ENCODE measurements at regions not wholly inside any gene's neighbourhood (a gene's known extent, or its start where the extent isn't known, plus 50 kb on each side); places are given as distances from the start of the nearest gene placed in this dataset.
"Not testable (repeated sequence)": the region's sequence is repeated elsewhere in the genome, so short reads cannot be mapped to it uniquely, and the experiment has no call there.

DNA sequence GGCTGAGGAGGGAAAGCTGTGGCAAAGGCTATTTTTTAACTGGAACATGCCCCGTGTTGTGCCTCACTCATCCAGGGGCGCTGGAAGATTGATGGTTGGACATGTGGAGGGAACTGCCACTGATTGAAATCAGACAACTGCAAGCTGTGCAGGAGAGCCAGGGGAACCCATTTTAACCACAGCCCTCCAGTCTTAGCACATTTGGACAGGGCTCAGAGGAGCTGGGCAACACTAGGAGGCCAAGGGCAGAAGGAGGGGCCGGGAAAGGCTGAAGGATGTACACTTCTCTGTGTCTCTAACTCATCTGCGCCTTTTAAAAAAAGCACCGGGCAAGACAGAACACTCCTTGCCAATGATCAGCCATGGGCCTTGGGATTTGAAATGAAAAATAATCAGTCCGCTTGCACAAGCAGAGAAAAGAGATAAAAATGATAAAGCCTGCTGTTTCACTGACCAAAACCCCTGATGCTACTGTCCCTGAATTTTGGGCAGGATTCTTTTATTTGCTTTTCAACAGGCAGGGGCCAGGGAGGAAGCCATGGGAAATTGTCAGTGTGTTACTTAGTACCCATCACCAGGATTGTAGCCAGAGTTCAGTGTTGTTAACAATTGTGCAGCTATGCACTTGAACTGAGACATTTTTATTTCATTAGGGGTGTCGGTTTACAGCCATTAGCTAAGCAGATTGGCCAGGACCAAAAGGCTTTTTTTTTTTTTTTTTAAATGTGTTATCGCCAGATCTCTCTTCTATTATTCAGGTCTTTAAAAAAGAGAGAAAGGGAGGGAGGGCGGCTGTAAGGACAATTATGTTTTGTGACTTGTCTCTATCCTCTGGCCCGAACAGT is 109.3 kb upstream of the EYA4 start:
- H3K36me3 ChIP-seq (ENCODE audit: control insufficient read depth, low read depth, low read length): no peaks in the 10 kb centered on the region
- H3K27ac ChIP-seq (ENCODE audit: low read length): no peak overlapping the region
- H3K27me3 ChIP-seq (ENCODE audit: control insufficient read depth, insufficient read depth, low read length): no peaks in the 10 kb centered on the region
- H3K9me3 ChIP-seq (ENCODE audit: control insufficient read depth, low read depth, low read length): no peaks in the 10 kb centered on the region
- no peak overlapping the region for H3K9ac ChIP-seq (ENCODE audit: low read length)
- H3K4me3 ChIP-seq (ENCODE audit: low read length): no peak overlapping the region
- no peaks in the 10 kb centered on the region for H3K4me1 ChIP-seq (ENCODE audit: control insufficient read depth, low read depth, low read length)

DNA sequence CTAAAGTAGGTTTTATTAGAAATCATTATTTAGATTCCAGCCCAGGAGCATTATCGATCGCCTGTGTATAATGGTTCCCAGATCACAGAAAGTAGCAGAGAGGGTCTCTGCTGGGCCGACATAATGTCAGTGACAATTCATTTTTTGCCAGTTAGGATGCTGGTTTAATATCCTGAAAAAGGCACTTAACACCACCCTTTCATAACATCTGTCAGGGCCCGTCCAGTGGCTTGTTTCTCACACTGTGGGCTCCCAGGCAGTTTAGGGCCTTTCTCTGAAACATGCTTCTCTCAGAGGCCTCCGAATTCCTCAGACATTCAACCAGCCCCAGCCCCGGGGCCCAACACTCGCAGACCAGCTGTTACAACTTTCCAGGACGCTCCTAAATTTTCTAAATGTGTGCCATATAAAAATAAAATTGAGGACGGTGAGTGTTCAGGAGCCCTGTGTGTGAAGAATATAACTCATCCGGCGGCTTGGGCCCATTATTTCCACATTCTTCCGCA is 108.6 kb upstream of the EYA4 start:
- no peak overlapping the region for H3K4me3 ChIP-seq (ENCODE audit: low read length)
- no peaks in the 10 kb centered on the region for H3K36me3 ChIP-seq (ENCODE audit: control insufficient read depth, low read depth, low read length)

DNA sequence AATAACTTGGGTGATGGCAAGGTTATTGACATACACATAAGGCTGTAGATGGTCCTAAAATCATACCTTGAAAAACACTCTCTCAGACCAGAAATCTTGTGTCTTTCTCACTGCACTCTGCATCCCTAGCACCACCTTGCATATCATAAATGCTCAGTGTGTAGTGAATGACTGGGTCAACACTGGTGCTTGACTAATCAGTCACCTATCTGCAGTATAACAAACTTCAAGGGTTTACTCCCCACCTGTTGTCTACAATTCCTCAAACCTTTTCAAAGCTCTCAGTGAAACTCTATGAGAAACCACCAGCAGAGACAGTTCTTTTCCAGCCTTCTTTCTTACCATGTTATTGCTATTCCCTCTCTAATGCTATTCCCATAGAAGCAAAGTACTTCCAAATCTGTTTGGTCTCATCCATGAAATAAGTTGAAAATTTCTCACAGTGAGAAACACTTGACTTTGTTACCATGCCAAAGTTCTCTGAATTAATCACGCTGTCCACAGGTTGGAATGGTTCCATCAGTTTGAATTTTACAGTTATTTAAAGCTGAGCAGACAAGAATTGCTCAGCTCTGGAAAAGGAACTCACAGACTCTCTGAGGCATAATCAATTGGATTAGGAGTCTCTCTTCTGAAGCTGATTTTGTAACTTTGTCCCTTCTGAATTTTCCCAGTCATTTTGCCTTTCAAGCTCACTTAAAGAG is 104.8 kb upstream of the EYA4 start:
- H3K36me3 ChIP-seq (ENCODE audit: control insufficient read depth, low read depth, low read length): no peaks in the 10 kb centered on the region
- no peaks in the 10 kb centered on the region for H3K4me1 ChIP-seq (ENCODE audit: control insufficient read depth, low read depth, low read length)
- no peaks in the 10 kb centered on the region for H3K9me3 ChIP-seq (ENCODE audit: control insufficient read depth, low read depth, low read length)
- H3K4me3 ChIP-seq (ENCODE audit: low read length): no peak overlapping the region
- no peaks in the 10 kb centered on the region for H3K27me3 ChIP-seq (ENCODE audit: control insufficient read depth, insufficient read depth, low read length)
- H3K9ac ChIP-seq (ENCODE audit: low read length): no peak overlapping the region
- H3K27ac ChIP-seq (ENCODE audit: low read length): no peak overlapping the region

More for the DNA sequence above, 108.6 kb upstream of the EYA4 start:
- Histone ChIP-seq H3K9me3 (ENCODE audit: control insufficient read depth, low read depth, low read length) (no peaks in the 10 kb centered on the region), H3K9ac (ENCODE audit: low read length) (no peak overlapping the region), H3K27ac (ENCODE audit: low read length) (no peak overlapping the region), H3K27me3 (ENCODE audit: control insufficient read depth, insufficient read depth, low read length) (no peaks in the 10 kb centered on the region), H3K4me1 (ENCODE audit: control insufficient read depth, low read depth, low read length) (no peaks in the 10 kb centered on the region)

DNA sequence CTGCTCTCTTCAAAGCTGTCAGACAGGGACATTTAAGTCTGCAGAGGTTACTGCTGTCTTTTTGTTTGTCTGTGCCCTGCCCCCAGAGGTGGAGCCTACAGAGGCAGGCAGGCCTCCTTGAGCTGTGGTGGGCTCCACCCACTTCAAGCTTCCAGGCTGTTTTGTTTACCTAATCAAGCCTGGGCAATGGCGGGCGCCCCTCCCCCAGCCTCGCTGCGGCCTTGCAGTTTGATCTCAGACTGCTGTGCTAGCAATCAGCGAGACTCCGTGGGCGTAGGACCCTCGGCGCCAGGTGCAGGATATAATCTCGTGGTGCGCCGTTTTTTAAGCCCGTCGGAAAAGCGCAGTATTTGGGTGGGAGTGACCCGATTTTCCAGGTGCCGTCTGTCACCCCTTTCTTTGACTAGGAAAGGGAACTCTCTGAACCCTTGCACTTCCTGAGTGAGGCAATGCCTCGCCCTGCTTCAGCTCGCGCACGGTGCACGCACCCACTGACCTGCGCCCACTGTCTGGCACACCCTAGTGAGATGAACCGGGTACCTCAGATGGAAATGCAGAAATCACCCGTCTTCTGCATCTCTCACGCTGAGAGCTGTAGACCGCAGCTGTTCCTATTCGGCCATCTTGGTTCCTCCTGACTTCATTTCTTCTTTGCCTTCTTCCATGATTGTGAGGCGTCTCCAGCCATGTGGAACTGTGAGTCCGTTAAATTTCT is 93.5 kb upstream of the EYA4 start:
- H3K4me1 ChIP-seq (ENCODE audit: control insufficient read depth, low read depth, low read length); H3K27me3 ChIP-seq (ENCODE audit: control insufficient read depth, insufficient read depth, low read length); H3K9me3 ChIP-seq (ENCODE audit: control insufficient read depth, low read depth, low read length); H3K9ac ChIP-seq (ENCODE audit: low read length); H3K4me3 ChIP-seq (ENCODE audit: low read length); H3K36me3 ChIP-seq (ENCODE audit: control insufficient read depth, low read depth, low read length); H3K27ac ChIP-seq (ENCODE audit: low read length): not testable (repeated sequence)

DNA sequence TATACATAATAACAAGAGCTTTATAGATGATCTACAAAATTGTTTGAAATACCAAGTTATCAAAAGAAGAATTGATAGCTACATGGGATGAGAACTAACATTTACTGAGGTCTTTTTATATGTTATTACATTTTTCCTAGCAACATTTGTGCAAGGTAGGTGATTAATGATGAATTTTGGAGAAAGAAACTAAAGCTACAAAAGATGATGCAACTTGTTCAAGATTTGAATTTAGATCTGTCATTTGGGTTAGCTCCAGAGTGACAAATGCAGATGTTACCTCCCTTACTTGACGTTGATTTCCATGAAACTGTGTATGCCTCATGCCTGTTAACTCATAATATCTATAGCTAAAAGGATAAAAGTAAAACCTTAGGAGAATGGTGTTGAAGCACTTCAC is 84.5 kb upstream of the EYA4 start:
- H3K4me1 ChIP-seq (ENCODE audit: control insufficient read depth, low read depth, low read length): no peaks in the 10 kb centered on the region
- H3K27ac ChIP-seq (ENCODE audit: low read length): no peak overlapping the region
- no peaks in the 10 kb centered on the region for H3K27me3 ChIP-seq (ENCODE audit: control insufficient read depth, insufficient read depth, low read length)
- no peak overlapping the region for H3K4me3 ChIP-seq (ENCODE audit: low read length)
- H3K9ac ChIP-seq (ENCODE audit: low read length): no peak overlapping the region
- H3K36me3 ChIP-seq (ENCODE audit: control insufficient read depth, low read depth, low read length): no peaks in the 10 kb centered on the region
- H3K9me3 ChIP-seq (ENCODE audit: control insufficient read depth, low read depth, low read length): no peaks in the 10 kb centered on the region

DNA sequence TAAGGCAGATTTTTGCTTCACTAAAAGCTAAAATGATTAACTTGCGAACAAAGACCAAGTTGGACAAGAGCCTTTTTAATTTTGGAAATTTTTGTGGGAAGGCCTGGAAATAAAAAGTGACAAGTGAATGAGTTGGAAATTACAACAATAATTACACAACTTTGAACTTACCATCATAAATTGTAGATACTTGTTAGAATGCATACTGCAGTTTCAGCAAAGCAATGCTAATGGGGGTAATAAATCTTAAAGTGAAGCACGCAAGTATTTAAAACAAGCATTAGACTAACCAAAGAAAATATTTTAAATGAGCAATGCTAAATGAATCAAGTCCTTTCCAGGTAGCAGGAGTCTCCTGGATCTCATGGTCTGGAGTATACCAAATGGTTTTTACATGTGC is 83.2 kb upstream of the EYA4 start:
- H3K9me3 ChIP-seq (ENCODE audit: control insufficient read depth, low read depth, low read length): no peaks in the 10 kb centered on the region
- H3K4me3 ChIP-seq (ENCODE audit: low read length): no peak overlapping the region
- no peaks in the 10 kb centered on the region for H3K27me3 ChIP-seq (ENCODE audit: control insufficient read depth, insufficient read depth, low read length)
- no peak overlapping the region for H3K9ac ChIP-seq (ENCODE audit: low read length)
- H3K4me1 ChIP-seq (ENCODE audit: control insufficient read depth, low read depth, low read length): no peaks in the 10 kb centered on the region
- H3K36me3 ChIP-seq (ENCODE audit: control insufficient read depth, low read depth, low read length): no peaks in the 10 kb centered on the region
- H3K27ac ChIP-seq (ENCODE audit: low read length): no peak overlapping the region

DNA sequence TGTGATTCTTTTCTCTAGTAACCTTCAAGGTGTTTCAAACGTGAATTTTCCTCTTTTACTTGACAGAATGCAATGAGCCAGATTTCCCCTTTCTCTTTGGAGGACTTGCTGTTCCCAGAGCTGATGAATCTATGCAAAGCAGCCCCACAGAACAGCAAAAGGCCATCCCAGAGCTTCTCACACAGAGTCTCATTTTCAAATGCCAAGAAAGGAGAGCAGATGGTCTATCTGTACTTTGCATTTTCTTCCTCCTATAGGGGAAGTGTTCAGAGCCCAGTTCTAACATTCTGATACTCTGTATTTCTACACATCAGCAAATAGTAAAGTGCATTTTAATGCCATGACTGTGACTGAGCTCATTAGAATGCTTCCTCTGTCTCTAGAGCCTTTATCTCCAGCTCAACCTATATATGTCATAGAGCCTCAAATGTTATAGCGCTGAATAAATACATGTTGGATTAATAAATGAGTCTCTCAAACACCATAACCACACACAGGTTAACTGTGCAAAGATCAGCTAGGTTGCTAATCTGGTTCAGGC is 81.8 kb upstream of the EYA4 start:
- Histone ChIP-seq H3K27me3 (ENCODE audit: control insufficient read depth, insufficient read depth, low read length) (no peaks in the 10 kb centered on the region), H3K9me3 (ENCODE audit: control insufficient read depth, low read depth, low read length) (no peaks in the 10 kb centered on the region)

DNA sequence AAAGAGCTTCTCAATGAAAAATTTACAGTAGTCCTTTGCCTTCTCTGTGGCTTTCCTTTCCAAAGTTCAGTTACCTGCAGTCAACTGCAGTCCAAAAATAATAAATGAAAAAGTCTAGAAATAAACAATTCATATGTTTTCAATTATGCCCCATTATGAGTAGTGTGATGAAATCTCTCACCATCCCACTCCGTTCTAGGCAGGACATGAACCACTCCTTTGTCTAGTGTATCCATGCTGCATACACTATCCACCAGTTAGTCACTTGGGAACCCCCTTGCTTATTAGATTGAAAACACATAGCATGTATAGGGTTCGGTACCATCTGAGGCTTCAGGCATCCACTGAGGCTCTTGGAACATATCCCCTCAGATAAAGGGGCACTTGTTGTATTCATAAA is 80.6 kb upstream of the EYA4 start:
- H3K4me1 ChIP-seq (ENCODE audit: control insufficient read depth, low read depth, low read length): no peaks in the 10 kb centered on the region
- H3K9ac ChIP-seq (ENCODE audit: low read length): no peak overlapping the region
- no peak overlapping the region for H3K27ac ChIP-seq (ENCODE audit: low read length)
- no peaks in the 10 kb centered on the region for H3K36me3 ChIP-seq (ENCODE audit: control insufficient read depth, low read depth, low read length)
- no peaks in the 10 kb centered on the region for H3K27me3 ChIP-seq (ENCODE audit: control insufficient read depth, insufficient read depth, low read length)
- H3K9me3 ChIP-seq (ENCODE audit: control insufficient read depth, low read depth, low read length): no peaks in the 10 kb centered on the region
- H3K4me3 ChIP-seq (ENCODE audit: low read length): no peak overlapping the region

More for the DNA sequence above, 81.8 kb upstream of the EYA4 start:
- no peaks in the 10 kb centered on the region for H3K36me3 ChIP-seq (ENCODE audit: control insufficient read depth, low read depth, low read length)
- H3K4me3 ChIP-seq (ENCODE audit: low read length): no peak overlapping the region
- no peak overlapping the region for H3K9ac ChIP-seq (ENCODE audit: low read length)
- no peaks in the 10 kb centered on the region for H3K4me1 ChIP-seq (ENCODE audit: control insufficient read depth, low read depth, low read length)
- H3K27ac ChIP-seq (ENCODE audit: low read length): no peak overlapping the region

DNA sequence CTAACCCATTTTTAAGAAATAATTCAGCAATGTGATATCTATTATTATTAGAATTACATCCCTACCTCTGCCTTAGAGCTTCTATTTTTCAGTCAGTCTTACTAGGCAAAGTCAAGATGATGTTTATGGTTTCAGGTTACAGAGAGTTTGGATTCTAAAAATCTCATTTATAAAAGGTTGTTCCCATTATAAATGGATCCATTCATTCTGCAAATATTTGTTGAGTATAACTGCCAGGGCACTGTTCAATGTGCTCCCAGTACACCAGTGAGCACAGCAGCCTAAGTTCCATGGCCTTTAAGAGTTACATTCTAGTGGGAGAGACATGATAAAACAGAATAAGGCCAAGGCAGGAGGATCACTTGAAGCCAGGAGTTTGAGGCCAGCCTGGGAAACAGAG is 75.9 kb upstream of the EYA4 start:
- Histone ChIP-seq H3K27ac (ENCODE audit: low read length) (no peak overlapping the region), H3K4me1 (ENCODE audit: control insufficient read depth, low read depth, low read length) (peaks cover 10% of the 10 kb centered on the region), H3K9me3 (ENCODE audit: control insufficient read depth, low read depth, low read length) (no peaks in the 10 kb centered on the region), H3K4me3 (ENCODE audit: low read length) (no peak overlapping the region), H3K36me3 (ENCODE audit: control insufficient read depth, low read depth, low read length) (no peaks in the 10 kb centered on the region), H3K9ac (ENCODE audit: low read length) (no peak overlapping the region), H3K27me3 (ENCODE audit: control insufficient read depth, insufficient read depth, low read length) (no peaks in the 10 kb centered on the region)

DNA sequence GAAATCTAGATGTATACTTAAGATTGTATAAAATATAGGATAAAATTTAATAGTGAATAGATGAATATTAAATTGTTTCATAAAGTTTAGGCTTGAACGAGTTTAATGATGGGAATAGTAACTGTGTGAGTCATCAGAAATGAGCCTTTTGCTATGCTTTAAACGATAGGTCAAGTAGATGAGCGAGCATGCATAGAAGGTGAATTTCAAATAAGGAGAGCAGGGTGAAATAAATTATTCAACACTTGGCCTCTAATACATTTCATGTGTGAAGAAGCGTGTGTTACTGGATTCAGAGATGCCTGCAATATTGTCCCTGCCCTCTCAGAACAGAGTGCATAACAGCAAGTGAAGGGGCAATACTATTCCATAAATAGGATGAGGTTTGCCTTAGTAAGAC is 74.4 kb upstream of the EYA4 start:
- peaks cover 17% of the 10 kb centered on the region for H3K4me1 ChIP-seq (ENCODE audit: control insufficient read depth, low read depth, low read length)

DNA sequence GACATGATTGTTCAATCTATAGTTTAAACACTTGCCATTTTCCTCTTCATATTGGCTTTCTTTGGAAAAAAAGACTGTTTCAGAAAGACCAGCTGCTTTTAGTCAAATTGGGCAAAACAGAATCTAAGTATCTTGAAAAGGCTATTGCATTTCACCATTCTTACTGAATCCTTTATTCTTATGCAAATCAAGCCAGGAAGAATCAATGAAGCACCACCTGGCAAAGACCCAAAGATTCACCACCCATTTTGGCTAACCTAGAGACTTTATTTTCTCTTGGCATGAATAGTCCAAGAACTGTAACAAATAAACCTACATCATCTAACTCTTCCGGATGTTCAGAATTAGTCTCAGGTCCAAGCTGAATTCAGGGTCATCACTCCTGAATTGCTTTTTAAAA is 71.3 kb upstream of the EYA4 start:
- Histone ChIP-seq H3K36me3 (ENCODE audit: control insufficient read depth, low read depth, low read length) (no peaks in the 10 kb centered on the region), H3K4me1 (ENCODE audit: control insufficient read depth, low read depth, low read length) (peaks cover 17% of the 10 kb centered on the region), H3K4me3 (ENCODE audit: low read length) (no peak overlapping the region), H3K9ac (ENCODE audit: low read length) (no peak overlapping the region), H3K27ac (ENCODE audit: low read length) (no peak overlapping the region), H3K9me3 (ENCODE audit: control insufficient read depth, low read depth, low read length) (no peaks in the 10 kb centered on the region), H3K27me3 (ENCODE audit: control insufficient read depth, insufficient read depth, low read length) (no peaks in the 10 kb centered on the region)

More for the DNA sequence above, 74.4 kb upstream of the EYA4 start:
- no peak overlapping the region for H3K4me3 ChIP-seq (ENCODE audit: low read length)
- H3K9me3 ChIP-seq (ENCODE audit: control insufficient read depth, low read depth, low read length): no peaks in the 10 kb centered on the region
- H3K27me3 ChIP-seq (ENCODE audit: control insufficient read depth, insufficient read depth, low read length): no peaks in the 10 kb centered on the region
- H3K27ac ChIP-seq (ENCODE audit: low read length): no peak overlapping the region
- H3K36me3 ChIP-seq (ENCODE audit: control insufficient read depth, low read depth, low read length): no peaks in the 10 kb centered on the region
- H3K9ac ChIP-seq (ENCODE audit: low read length): no peak overlapping the region
